GM19240 (cell line): ENCODE measurements at regions not wholly inside any gene's neighbourhood (a gene's known extent, or its start where the extent isn't known, plus 50 kb on each side); places are given as distances from the start of the nearest gene placed in this dataset.
"Not testable (repeated sequence)": the region's sequence is repeated elsewhere in the genome, so short reads cannot be mapped to it uniquely, and the experiment has no call there.

ENCODE experiments used
- DNase-seq: peaks from one replicate; pipeline ENCODE4 v3.0.0; 2011; ENCODE audit warnings: low spot score; ENCODE audit not compliant: insufficient read length

GRCh38 chr5:14993459-14994133, 122.0 kb upstream of the ANKH start:
- not testable (repeated sequence) for DNase-seq

- DNase-seq, result not testable (repeated sequence)
Observed at GRCh38 chr5:14992751-14993458, 121.3 kb upstream of the ANKH start.

- no peak for DNase-seq
Observed at GRCh38 chr5:14988223-14988622, 116.6 kb upstream of the ANKH start.

- DNase-seq, result no peak
Observed at GRCh38 chr5:14986413-14986812, 114.8 kb upstream of the ANKH start.

- no peak for DNase-seq
Observed at GRCh38 chr5:14983666-14984441, 112.3 kb upstream of the ANKH start.

- DNase-seq, result no peak
Observed at GRCh38 chr5:14980698-14981097, 109.1 kb upstream of the ANKH start.

GRCh38 chr5:14977058-14977685, 105.6 kb upstream of the ANKH start:
- no peak for DNase-seq

GRCh38 chr5:14976486-14976885, 104.9 kb upstream of the ANKH start:
- DNase-seq, result no peak

GRCh38 chr5:14971873-14972272, 100.3 kb upstream of the ANKH start:
- no peak for DNase-seq

- no peak for DNase-seq
Observed at GRCh38 chr5:14968796-14969195, 97.2 kb upstream of the ANKH start.

- DNase-seq, result no peak
Observed at GRCh38 chr5:14967166-14967565, 95.6 kb upstream of the ANKH start.

- no peak for DNase-seq
Observed at GRCh38 chr5:14965815-14966214, 94.2 kb upstream of the ANKH start.

GRCh38 chr5:14962604-14963003, 91.0 kb upstream of the ANKH start:
- DNase-seq, result no peak

GRCh38 chr5:14960120-14960462, 88.5 kb upstream of the ANKH start:
- no peak for DNase-seq

- no peak for DNase-seq
Observed at GRCh38 chr5:14959399-14960119, 88.0 kb upstream of the ANKH start.

GRCh38 chr5:14958188-14958587, 86.6 kb upstream of the ANKH start:
- DNase-seq, result no peak

- no peak for DNase-seq
Observed at GRCh38 chr5:14956423-14957046, 85.0 kb upstream of the ANKH start.

- no peak for DNase-seq
Observed at GRCh38 chr5:14954616-14955343, 83.2 kb upstream of the ANKH start.

GRCh38 chr5:14954216-14954615, 82.6 kb upstream of the ANKH start:
- DNase-seq, result no peak

GRCh38 chr5:14953075-14953607, 81.6 kb upstream of the ANKH start:
- no peak for DNase-seq
